Lung (tissue), 11 donors: ENCODE measurements at regions not wholly inside any gene's neighbourhood (a gene's known extent, or its start where the extent isn't known, plus 50 kb on each side); places are given as distances from the start of the nearest gene placed in this dataset.
"Not testable (repeated sequence)": the region's sequence is repeated elsewhere in the genome, so short reads cannot be mapped to it uniquely, and the experiment has no call there.

Experiments used
- ATAC-seq: fragments of 200-7000 bp; cut with Tn5 transposase; one replicate; pipeline ENCODE4 v1.9.1; 2020; ENCODE audit warnings: moderate number of reproducible peaks; ENCODE audit not compliant: insufficient read depth, low FRiP score
- DNase-seq, 3 donors: peaks; one replicate each; pipeline ENCODE4 v3.0.0-alpha.2; 2013 to 2017
- H3K27ac ChIP-seq, 2 donors: one replicate each; pipeline ENCODE4 v1.5.1; 2013; ENCODE audit warnings: mild to moderate bottlenecking in 2 of 2, moderate library complexity in 2 of 2, control low read depth in 1 of 2, inconsistent platforms in 1 of 2, low read depth in 1 of 2, low read length in 1 of 2
- H3K27me3 ChIP-seq, 3 donors: one replicate each; pipeline ENCODE4 v1.5.1; 2013; ENCODE audit warnings: low read length in 2 of 3; ENCODE audit not compliant: control insufficient read depth in 3 of 3, insufficient read depth in 3 of 3
- H3K36me3 ChIP-seq, 4 donors: one replicate each; pipeline ENCODE4 v1.5.1; 2013; ENCODE audit warnings: low read length in 4 of 4, mild to moderate bottlenecking in 1 of 4, moderate library complexity in 1 of 4; ENCODE audit not compliant: control insufficient read depth in 4 of 4, insufficient read depth in 4 of 4
- H3K4me1 ChIP-seq, 5 donors: one replicate each; pipeline ENCODE4 v1.5.1; 2013; ENCODE audit warnings: low read length in 5 of 5, mild to moderate bottlenecking in 2 of 5, moderate library complexity in 1 of 5; ENCODE audit not compliant: control insufficient read depth in 5 of 5, insufficient read depth in 5 of 5
- H3K4me3 ChIP-seq: one replicate; pipeline ENCODE4 v1.5.1; 2013; ENCODE audit warnings: mild to moderate bottlenecking, control low read depth, moderate library complexity
- H3K9ac ChIP-seq, 2 donors: one replicate each; pipeline ENCODE4 v1.5.1; 2013; ENCODE audit warnings: low read length in 2 of 2, control low read depth in 1 of 2; ENCODE audit not compliant: insufficient read depth in 1 of 2
- H3K9me3 ChIP-seq, 4 donors: one replicate each; pipeline ENCODE4 v1.5.1; 2013; ENCODE audit warnings: low read length in 3 of 4, mild to moderate bottlenecking in 1 of 4, moderate library complexity in 1 of 4; ENCODE audit not compliant: control insufficient read depth in 4 of 4, insufficient read depth in 3 of 4
- CTCF ChIP-seq: IDR thresholded peaks from 2 replicates; pipeline ENCODE4 v1.5.1; 2012; ENCODE audit warnings: mild to moderate bottlenecking; ENCODE audit errors: control extremely low read depth, extremely low read depth
- WGBS, 2 donors: extraction: QIAGEN DNeasy Blood & Tissue Kit; methylation state at CpG; one replicate each; pipeline ENCODE4 v1.1.7; 2013; 5-methylcytosine and 5-hydroxymethylcytosine counted together
- donor health status: control.
- donor health status: control.
- donor health status: Bipolar disorder and iron deficiency.
- donor health status: healthy.
- donor health status: DM: yes; HTN: yes; CAD: no.

GRCh38 chrX:136950211-136950610, 69.7 kb upstream of the RBMX start:
- Histone ChIP-seq H3K36me3 (no peaks in the 10 kb centered on the region), H3K9ac (no peak overlapping the region), H3K4me1 (no peaks in the 10 kb centered on the region), H3K27me3 (no peaks in the 10 kb centered on the region), H3K4me3 (no peak overlapping the region), H3K9me3 (no peaks in the 10 kb centered on the region), H3K27ac (no peak overlapping the region)
- ATAC-seq (no peak), DNase-seq (no peak)
- TF ChIP-seq CTCF: no peak
- 70 to 87% methylated on average over 4 of the region's 4 CpGs for WGBS, 2 donors

DNA sequence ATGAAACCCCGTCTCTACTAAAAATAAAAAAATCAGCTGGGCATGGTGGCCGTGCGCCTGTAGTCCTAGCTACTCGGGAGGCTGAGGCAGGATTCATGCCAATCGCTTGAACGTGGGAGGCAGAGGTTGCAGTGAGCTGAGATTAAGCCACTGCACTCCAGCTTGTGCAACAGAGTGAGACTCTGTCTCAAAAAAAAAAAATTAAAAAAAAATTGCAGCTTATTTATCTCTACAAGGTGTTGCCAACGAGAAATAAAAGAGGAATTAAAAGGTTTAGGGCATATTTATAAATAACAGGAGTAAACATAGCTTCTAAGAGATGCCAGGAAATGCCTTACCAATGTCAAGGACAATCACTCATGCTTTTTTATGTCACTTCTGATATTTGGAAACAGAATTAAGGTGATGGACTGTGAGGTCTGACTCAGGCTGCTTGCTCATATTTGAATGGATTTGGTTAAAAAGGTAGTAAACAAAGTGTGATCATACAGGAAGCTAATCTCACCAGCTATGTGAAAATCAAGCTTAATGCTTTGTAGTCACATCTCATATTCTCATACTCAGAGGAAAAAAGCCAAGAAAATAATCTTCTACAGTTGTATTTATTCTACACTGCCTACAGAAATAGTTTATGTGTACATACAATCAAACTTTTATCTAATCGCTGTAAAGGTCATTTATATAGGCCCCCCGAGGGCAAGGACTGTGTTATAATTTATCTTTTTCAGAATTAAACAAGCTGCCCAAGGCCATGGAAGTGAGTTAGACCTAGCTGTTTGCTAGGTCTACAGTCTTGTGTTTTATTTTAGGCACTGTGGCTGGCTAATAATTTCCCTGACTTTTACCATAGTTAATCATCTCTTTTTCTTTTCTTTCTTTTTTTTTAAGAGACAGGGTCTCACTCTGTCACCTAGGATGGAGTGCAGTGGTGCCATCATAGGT, 61.1 kb upstream of the RBMX start:
- Histone ChIP-seq H3K27me3 (no peaks in the 10 kb centered on the region), H3K27ac (no peak overlapping the region), H3K9me3 (peaks cover 0 to 3% (median 0%) of the 10 kb centered on the region in 4 donors), H3K9ac (no peak overlapping the region), H3K36me3 (no peaks in the 10 kb centered on the region), H3K4me1 (no peaks in the 10 kb centered on the region), H3K4me3 (no peak overlapping the region)
- no peak for TF ChIP-seq CTCF
- DNase-seq: no peak
- ATAC-seq: no peak
- 81 to 92% methylated on average over 9 of the region's 9 CpGs for WGBS, 2 donors

- H3K36me3 ChIP-seq: no peaks in the 10 kb centered on the region
- peaks cover 0 to 4% (median 2%) of the 10 kb centered on the region in 5 donors for H3K4me1 ChIP-seq
- no peak overlapping the region for H3K27ac ChIP-seq
- peak in 2 of 3 donors; percentile 27 to 53 for DNase-seq
- peaks cover 0 to 3% (median 0%) of the 10 kb centered on the region in 4 donors for H3K9me3 ChIP-seq
- H3K9ac ChIP-seq: no peak overlapping the region
- no peaks in the 10 kb centered on the region for H3K27me3 ChIP-seq
- ATAC-seq: no peak
- 45 to 72% methylated on average over 2 of the region's 2 CpGs for WGBS, 2 donors
- TF ChIP-seq CTCF: no peak
- no peak overlapping the region for H3K4me3 ChIP-seq
Measured at GRCh38 chrX:136936183-136936549, 55.6 kb upstream of the RBMX start.

GRCh38 chrX:136935533-136936182, 55.1 kb upstream of the RBMX start:
- not testable (repeated sequence) for H3K36me3 ChIP-seq, H3K9ac ChIP-seq, H3K4me1 ChIP-seq, H3K9me3 ChIP-seq, DNase-seq, H3K4me3 ChIP-seq, H3K27me3 ChIP-seq, ATAC-seq
- 71 to 84% methylated on average over 16 of the region's 16 CpGs for WGBS, 2 donors
- H3K27ac ChIP-seq: peak overlapping the region in 1 of 2 donors; percentile 54

DNA sequence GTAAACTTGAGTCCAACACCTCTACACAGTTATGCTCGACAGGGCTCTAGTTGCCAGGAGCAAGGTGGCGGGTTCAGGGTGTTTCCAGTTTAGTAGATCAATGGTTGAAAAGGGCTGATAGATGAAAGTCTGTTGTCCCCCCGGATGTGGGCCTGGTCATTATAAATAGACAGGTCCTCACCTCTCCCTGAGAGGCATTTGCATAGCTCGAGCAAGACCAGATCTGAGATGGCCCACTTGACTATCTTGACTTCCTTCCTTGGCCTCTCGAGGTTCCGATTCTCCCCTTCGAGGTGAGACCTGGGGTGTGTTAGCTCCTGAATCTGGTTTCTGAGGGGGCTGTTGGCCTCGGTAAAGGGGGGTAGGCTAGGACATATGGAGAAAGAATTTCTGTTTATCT, 54.1 kb upstream of the RBMX start:
- H3K9me3 ChIP-seq, ATAC-seq, H3K27me3 ChIP-seq, H3K27ac ChIP-seq, H3K36me3 ChIP-seq, DNase-seq, H3K9ac ChIP-seq, H3K4me3 ChIP-seq, H3K4me1 ChIP-seq: not testable (repeated sequence)
- 78 to 85% methylated on average over 8 of the region's 8 CpGs for WGBS, 2 donors
